ENCODE measurements at regions not wholly inside any gene's neighbourhood (a gene's known extent, or its start where the extent isn't known, plus 50 kb on each side); places are given as distances from the start of the nearest gene placed in this dataset.
"Not testable (repeated sequence)": the region's sequence is repeated elsewhere in the genome, so short reads cannot be mapped to it uniquely, and the experiment has no call there.

DNA sequence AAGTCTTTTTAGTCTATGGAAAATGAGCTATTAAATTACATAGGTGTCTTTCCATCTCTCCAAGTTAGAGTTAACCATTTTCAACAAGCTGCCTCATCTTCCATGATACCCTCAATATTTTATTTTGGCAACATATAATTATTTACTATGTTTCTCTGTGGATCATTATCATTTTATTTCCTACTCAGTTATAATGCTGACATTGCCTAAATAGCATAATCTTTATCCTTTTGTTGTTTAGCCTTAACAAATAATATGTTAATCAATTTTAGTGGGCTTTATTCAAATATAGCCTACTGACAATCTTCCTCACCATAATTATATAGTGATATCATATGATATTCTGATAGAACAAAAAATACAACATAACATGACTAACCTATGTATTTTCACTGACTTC lies 1044.8 kb upstream of the FOXG1 start:
- no peak overlapping the region for H3K4me3 ChIP-seq (ENCODE audit: low read depth, low read length)
- TF ChIP-seq, protein P1, sequence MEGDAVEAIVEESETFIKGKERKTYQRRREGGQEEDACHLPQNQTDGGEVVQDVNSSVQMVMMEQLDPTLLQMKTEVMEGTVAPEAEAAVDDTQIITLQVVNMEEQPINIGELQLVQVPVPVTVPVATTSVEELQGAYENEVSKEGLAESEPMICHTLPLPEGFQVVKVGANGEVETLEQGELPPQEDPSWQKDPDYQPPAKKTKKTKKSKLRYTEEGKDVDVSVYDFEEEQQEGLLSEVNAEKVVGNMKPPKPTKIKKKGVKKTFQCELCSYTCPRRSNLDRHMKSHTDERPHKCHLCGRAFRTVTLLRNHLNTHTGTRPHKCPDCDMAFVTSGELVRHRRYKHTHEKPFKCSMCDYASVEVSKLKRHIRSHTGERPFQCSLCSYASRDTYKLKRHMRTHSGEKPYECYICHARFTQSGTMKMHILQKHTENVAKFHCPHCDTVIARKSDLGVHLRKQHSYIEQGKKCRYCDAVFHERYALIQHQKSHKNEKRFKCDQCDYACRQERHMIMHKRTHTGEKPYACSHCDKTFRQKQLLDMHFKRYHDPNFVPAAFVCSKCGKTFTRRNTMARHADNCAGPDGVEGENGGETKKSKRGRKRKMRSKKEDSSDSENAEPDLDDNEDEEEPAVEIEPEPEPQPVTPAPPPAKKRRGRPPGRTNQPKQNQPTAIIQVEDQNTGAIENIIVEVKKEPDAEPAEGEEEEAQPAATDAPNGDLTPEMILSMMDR (IDR thresholded peaks at IDR 0.05; ENCODE audit: borderline replicate concordance, insufficient read depth, low read depth, low read length): no peak

DNA sequence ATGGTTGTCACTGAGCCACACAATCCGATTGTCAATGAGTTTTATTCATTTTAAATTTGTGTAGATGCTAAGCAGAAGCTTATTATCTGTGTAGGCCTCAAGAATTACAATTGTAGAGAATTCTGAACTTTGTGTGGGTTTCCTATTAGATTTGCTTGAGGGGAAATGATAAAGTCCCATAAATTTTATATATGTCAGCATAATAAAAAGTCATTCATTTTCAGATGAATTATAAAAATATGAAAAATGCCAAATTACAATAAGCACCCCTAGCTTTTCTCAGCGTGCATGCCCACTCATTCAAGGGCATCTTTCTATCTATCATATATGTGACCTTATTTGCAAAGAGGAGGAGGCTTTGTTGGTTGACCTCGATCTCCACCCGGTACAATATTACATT lies 1041.1 kb upstream of the FOXG1 start:
- TF ChIP-seq, protein P1 (IDR thresholded peaks at IDR 0.05; ENCODE audit: borderline replicate concordance, insufficient read depth, low read depth, low read length): no peak
- H3K4me3 ChIP-seq (ENCODE audit: low read depth, low read length): no peak overlapping the region

DNA sequence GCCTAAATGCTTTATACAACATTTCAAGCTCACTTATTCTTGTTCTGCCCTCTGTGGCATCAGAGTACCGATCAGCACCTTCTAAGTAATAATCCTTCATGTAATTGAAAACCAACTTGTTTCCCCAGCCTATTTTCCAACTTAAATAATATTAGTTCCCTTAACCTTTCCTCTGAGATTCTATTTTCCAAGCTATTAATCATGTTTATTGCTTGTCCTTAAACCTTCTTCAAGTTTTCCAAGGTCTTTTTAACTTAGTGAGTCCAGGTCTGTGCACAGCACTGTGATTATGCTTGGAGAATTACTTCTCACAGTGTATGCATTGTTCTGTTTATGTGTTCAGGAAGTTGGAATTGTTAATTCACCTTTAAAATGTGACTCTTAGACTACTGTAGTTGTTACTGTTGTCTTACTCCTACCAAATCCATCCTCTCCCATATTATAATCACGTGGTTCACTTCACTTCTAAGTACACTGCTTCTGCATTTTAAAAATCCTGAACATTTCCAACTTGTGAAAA lies 1039.3 kb upstream of the FOXG1 start:
- no peak overlapping the region for H3K4me3 ChIP-seq (ENCODE audit: low read depth, low read length)
- TF ChIP-seq, protein P1 (IDR thresholded peaks at IDR 0.05; ENCODE audit: borderline replicate concordance, insufficient read depth, low read depth, low read length): no peak

DNA sequence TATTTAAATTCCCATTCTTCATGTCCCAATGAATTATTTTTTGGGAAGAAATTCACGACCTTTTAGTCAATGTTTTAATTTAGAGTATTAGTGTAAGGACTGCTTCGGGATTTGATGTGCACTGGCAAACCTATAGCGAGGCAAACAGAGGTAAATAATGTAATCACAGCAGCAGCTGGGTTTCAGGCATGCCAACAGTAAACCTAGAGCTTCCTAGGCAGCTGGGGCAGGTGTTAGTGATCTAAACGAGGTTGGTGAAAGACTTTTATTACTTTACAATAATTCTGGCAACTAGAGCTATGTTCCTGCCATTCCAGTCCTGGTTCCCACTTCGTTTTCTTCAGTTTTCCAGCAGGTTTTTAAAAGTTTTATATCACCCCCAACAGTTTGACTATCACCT lies 1036.4 kb upstream of the FOXG1 start:
- TF ChIP-seq, protein P1 (IDR thresholded peaks at IDR 0.05; ENCODE audit: borderline replicate concordance, insufficient read depth, low read depth, low read length): no peak
- H3K4me3 ChIP-seq (ENCODE audit: low read depth, low read length): no peak overlapping the region

DNA sequence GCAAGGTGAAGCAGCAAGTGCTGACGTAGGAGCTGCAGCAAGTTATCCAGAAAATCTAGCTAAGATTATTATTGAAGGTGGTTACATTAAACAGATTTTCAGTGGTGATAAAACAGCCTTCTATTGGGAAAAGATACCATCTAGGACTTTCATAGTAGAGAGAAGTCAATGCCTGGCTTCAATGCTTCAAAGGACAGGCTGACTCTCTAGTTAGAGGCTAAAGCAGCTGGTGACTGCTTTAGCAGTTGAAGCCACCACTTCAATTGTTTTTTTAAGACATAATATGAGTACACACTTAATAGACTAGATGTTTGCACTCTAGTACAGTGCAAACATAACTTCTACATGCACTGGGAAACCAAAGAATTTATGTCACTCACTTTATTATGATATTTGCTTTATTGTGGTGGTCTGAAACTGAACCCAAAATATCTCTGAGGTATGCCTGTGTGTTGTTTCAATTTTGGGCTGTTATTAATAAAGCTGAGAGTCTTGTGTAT lies 1026.9 kb upstream of the FOXG1 start:
- TF ChIP-seq, protein P1 (IDR thresholded peaks at IDR 0.05; ENCODE audit: borderline replicate concordance, insufficient read depth, low read depth, low read length): no peak

DNA sequence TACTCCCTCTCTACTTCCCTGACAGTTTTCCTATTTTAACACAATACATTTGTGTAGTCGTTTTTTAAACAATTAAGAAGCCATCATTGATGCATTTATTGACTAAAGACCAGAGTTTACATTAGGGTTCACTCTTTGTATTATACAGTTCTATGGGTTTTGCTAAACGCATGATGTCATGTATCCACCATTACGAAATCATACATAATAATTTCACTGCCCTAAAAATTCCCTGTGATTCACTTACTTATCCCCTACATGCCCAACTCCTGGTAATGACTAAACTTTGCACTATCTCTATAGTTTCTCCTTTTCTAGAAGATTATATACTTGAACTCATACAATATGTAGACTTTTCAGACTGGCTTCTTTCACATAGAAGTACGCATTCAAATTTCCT lies 1016.5 kb upstream of the FOXG1 start:
- H3K4me3 ChIP-seq (ENCODE audit: low read depth, low read length): no peak overlapping the region
- TF ChIP-seq, protein P1 (IDR thresholded peaks at IDR 0.05; ENCODE audit: borderline replicate concordance, insufficient read depth, low read depth, low read length): no peak

More for the DNA sequence above, 1026.9 kb upstream of the FOXG1 start:
- H3K4me3 ChIP-seq (ENCODE audit: low read depth, low read length): no peak overlapping the region

DNA sequence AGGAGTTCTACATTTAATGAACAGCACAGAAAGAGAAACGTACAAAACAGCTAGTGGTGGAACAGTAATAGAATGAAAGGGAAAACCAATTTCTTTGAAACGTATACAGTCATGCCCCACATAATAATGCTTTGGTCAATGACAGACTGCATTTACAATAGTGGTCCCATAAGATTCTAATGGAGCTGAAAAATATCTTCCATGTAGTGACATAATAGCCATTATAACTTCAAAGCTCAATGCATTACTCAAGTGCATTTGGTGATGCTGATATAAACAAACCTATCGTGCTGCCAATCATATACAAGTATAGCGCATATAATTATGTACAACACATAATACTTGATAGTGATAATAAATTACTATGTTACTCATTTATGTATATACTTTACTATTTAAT lies 1008.9 kb upstream of the FOXG1 start:
- H3K4me3 ChIP-seq (ENCODE audit: low read depth, low read length): not testable (repeated sequence)

DNA sequence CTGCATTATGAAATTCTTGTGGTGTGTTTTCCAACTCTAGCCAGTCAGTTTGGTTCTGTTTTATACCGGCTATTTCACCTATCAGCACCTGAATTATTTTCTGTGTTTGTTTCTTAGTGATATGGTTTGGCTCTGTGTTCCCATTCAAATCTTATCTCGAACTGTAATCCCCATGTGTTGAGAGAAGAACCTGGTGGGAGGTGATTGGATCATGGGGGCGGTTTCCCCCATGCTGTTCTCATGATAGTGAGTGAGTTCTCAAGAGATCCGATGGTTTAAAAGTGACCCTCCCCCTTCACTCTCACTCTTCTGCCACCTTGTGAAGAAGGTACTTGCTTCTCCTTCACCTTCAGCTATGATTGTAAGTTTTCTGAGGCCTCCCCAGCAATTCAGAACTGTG lies 1006.2 kb upstream of the FOXG1 start:
- H3K4me3 ChIP-seq (ENCODE audit: low read depth, low read length): not testable (repeated sequence)

DNA sequence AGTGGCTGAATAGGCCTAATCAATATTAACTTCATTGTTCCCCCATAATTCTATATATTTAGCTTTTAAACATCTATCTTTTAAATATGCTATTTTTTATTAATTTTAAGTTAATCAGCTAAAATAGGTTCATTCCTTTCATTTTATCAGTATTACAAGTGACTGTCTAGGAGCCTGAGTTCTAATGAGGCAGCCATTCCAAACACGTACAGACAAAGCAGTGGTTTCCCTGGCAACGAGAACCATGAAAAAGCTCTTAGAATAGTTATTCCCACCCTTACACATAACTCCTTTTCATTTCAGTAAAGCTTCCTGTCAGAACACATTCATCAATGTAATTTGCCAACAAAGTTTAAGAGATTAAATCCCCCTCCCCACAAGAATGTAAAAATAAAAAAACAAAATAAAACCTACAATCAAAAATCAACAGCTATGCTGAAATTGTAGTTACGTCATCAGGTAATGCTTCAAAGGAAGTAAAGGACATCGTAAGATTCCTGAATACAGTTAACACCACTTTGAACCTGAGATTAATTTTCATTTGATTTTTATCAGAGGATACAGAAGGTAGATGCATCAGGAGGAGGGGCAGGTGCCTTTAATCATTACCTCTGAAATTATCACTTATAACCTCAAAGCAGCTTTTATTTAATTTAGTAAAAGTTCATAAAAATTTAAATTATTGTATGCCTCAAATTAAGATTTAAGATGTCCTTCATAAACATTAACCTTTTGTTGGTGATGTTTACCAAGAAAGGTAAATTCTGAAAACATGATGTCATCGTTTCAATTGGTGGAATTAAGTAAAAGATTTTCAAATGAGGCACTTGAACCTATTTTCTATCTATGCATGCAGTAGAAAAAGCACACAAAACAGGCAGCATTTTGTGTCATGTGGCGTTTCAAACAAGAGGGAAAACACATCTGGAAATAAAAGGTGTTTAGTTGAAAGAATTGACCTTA lies 967.2 kb upstream of the FOXG1 start:
- not testable (repeated sequence) for H3K4me3 ChIP-seq (ENCODE audit: low read depth, low read length)

DNA sequence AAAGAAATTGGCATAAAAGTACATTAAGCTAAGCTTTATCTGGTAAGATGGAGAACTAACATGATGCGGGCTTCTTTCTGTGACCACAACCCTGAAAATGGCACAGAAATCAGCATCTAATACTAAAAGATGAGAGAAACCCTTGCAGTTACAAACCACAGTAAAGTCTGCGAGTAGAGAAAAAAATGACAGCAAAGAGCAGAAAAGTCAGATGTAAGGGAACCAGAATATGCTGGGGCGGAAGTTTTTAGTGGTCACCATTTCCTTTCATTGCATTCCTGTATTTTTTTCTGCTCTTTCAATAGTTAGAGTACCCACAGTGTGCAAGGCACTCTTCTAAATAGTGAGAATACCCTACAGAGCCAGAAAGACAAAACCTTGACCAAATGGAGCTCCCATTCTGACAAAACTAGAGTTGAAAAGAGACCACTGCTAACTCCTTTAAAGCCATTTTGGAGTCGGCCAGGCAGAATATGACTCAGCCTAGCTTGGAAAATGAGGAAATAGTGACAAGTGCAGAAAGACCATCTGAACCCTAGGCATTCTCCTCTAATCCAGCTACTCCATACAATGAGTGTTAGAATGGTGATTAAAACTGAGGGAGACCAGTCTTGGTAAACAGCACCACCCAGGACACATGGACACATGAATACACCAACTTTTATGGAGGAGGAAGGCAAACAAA lies 948.7 kb upstream of the FOXG1 start:
- not testable (repeated sequence) for H3K4me3 ChIP-seq (ENCODE audit: low read depth, low read length)

DNA sequence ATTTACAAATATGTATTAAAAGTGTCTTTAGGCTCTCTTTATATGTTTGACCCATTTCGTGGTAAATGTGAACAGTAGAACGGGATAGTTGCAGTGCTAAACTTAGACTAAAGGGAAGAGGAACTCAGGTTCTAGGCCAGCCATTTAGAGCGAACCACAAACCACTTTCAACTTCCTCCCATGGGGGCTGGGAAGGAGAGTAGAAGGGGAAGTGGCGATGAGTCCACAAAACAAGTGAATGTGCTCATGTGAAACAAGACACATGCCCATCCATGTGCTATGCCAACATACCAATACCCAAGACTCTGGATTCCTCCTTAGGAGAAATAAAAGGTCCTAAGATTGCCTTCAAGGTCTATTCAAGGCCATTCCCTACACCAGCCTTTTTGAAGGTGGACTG lies 940.4 kb upstream of the FOXG1 start:
- H3K4me3 ChIP-seq (ENCODE audit: low read depth, low read length): not testable (repeated sequence)

Measured in GM12875 (cell line).